IMR-90 (cell line): ENCODE measurements at regions not wholly inside any gene's neighbourhood (a gene's known extent, or its start where the extent isn't known, plus 50 kb on each side); places are given as distances from the start of the nearest gene placed in this dataset.

Source experiments
- ATAC-seq: fragments of 200-7000 bp; cut with Tn5 transposase; 2 replicates; pipeline ENCODE4 v1.9.1; 2020; ENCODE audit warnings: low read depth, mild to moderate bottlenecking, moderate library complexity
- BruUV-seq: library from RNA; stranded (reverse); fragments of 400-500 nt; replicated peaks from 2 replicates; lab custom pipeline; 2021; lab: Mats Ljungman, UMichigan
- CTCF ChIA-PET: fragments of 300-600 bp; formaldehyde crosslinking; extraction: SDS; loops from one replicate; lab custom pipeline; 2021; ENCODE audit warnings: antibody characterized with exemption; lab: Yijun Ruan, JAX
- POLR2A ChIA-PET: fragments of 300-600 bp; sonication (Branson Sonifier 250); formaldehyde crosslinking; loops from one replicate; lab custom pipeline; 2022; ENCODE audit warnings: antibody characterized with exemption; ENCODE audit not compliant: unreplicated experiment; lab: Charles Lee
- DNase-seq: peaks from one replicate; pipeline ENCODE4 v3.0.0; 2013
- H2AFZ ChIP-seq: replicated peaks from 2 replicates; pipeline ENCODE3; 2013; ENCODE audit warnings: low read length, mild to moderate bottlenecking; ENCODE audit not compliant: poor library complexity
- H2AK5ac ChIP-seq: 2 replicates; pipeline ENCODE4 v1.6.1; 2013; ENCODE audit warnings: low read depth, low read length, inconsistent platforms
- H2AK9ac ChIP-seq: replicated peaks from 2 replicates; pipeline ENCODE3; 2013; ENCODE audit warnings: mild to moderate bottlenecking, low read depth, low read length, moderate library complexity; ENCODE audit not compliant: poor library complexity
- H2BK120ac ChIP-seq: 2 replicates; pipeline ENCODE4 v1.6.1; 2013; ENCODE audit warnings: low read depth, low read length, inconsistent platforms
- H2BK15ac ChIP-seq: 3 replicates; pipeline ENCODE4 v1.6.1; 2013; ENCODE audit warnings: low read depth, low read length, inconsistent platforms
- H2BK20ac ChIP-seq: 2 replicates; pipeline ENCODE4 v1.6.1; 2013; ENCODE audit warnings: low read depth, mild to moderate bottlenecking, inconsistent platforms, low read length, moderate library complexity
- H2BK5ac ChIP-seq: 2 replicates; pipeline ENCODE4 v1.6.1; 2013; ENCODE audit warnings: mild to moderate bottlenecking, low read depth, low read length, inconsistent platforms; ENCODE audit not compliant: poor library complexity, severe bottlenecking
- H3K14ac ChIP-seq: replicated peaks from 2 replicates; pipeline ENCODE4 v1.6.1; 2013; ENCODE audit warnings: low read depth, low read length, inconsistent platforms
- H3K18ac ChIP-seq: 2 replicates; pipeline ENCODE4 v1.6.1; 2013; ENCODE audit warnings: low read depth, low read length, control low read depth
- H3K23ac ChIP-seq: 2 replicates; pipeline ENCODE4 v1.6.1; 2013; ENCODE audit warnings: low read depth, low read length, inconsistent platforms
- H3K27ac ChIP-seq: 2 replicates; pipeline ENCODE4 v1.5.1; 2013; ENCODE audit warnings: mild to moderate bottlenecking, control low read depth, low read length; ENCODE audit not compliant: insufficient read depth
- H3K27me3 ChIP-seq: 2 replicates; pipeline ENCODE4 v1.6.1; 2013; ENCODE audit warnings: low read length; ENCODE audit not compliant: control insufficient read depth, insufficient read depth
- H3K36me3 ChIP-seq: 2 replicates; pipeline ENCODE4 v1.6.1; 2013; ENCODE audit warnings: low read length, mixed read lengths; ENCODE audit not compliant: control insufficient read depth, insufficient read depth
- H3K4ac ChIP-seq: 2 replicates; pipeline ENCODE4 v1.6.1; 2013; ENCODE audit warnings: low read depth, low read length, inconsistent platforms
- H3K4me1 ChIP-seq: 2 replicates; pipeline ENCODE4 v1.6.1; 2013; ENCODE audit warnings: low read length, mixed read lengths; ENCODE audit not compliant: control insufficient read depth, insufficient read depth
- H3K4me2 ChIP-seq: 2 replicates; pipeline ENCODE4 v1.6.1; 2013; ENCODE audit warnings: low read depth, mild to moderate bottlenecking, control low read depth, low read length, moderate library complexity
- H3K4me3 ChIP-seq: 2 replicates; pipeline ENCODE4 v1.5.1; 2013; ENCODE audit warnings: low read depth, mild to moderate bottlenecking, control low read depth, low read length, moderate library complexity; ENCODE audit not compliant: insufficient read depth
- H3K56ac ChIP-seq: 2 replicates; pipeline ENCODE4 v1.6.1; 2013; ENCODE audit warnings: low read length, inconsistent platforms; ENCODE audit not compliant: insufficient read depth; ENCODE audit errors: extremely low read depth
- H3K79me1 ChIP-seq, 2 experiments: 2 replicates each; pipeline ENCODE4 v1.6.1; 2013; ENCODE audit warnings: low read length in 2 of 2, inconsistent platforms in 1 of 2, low read depth in 1 of 2
- H3K9ac ChIP-seq: 2 replicates; pipeline ENCODE4 v1.6.1; 2013; ENCODE audit warnings: low read depth, low read length, control low read depth
- H3K9me1 ChIP-seq: 2 replicates; pipeline ENCODE4 v1.6.1; 2013; ENCODE audit warnings: low read length, inconsistent platforms; ENCODE audit not compliant: insufficient read depth
- H3K9me3 ChIP-seq: 2 replicates; pipeline ENCODE4 v1.6.1; 2013; ENCODE audit warnings: low read length; ENCODE audit not compliant: control insufficient read depth, insufficient read depth
- H4K20me1 ChIP-seq: 2 replicates; pipeline ENCODE4 v1.6.1; 2013; ENCODE audit warnings: low read length, inconsistent platforms; ENCODE audit not compliant: insufficient read depth
- H4K5ac ChIP-seq: 2 replicates; pipeline ENCODE4 v1.6.1; 2013; ENCODE audit warnings: mild to moderate bottlenecking, low read depth, low read length, control low read depth
- H4K8ac ChIP-seq, 2 experiments: 2 replicates each; pipeline ENCODE4 v1.6.1; 2013; ENCODE audit warnings: low read depth in 2 of 2, low read length in 2 of 2, control low read depth in 1 of 2, inconsistent platforms in 1 of 2
- H4K91ac ChIP-seq: 2 replicates; pipeline ENCODE4 v1.6.1; 2013; ENCODE audit warnings: low read depth, low read length, inconsistent platforms; ENCODE audit not compliant: insufficient read depth
- BHLHE40 ChIP-seq: fragments of 150-350 bp; IDR thresholded peaks from 2 replicates; pipeline ENCODE4 v1.6.1; 2016; ENCODE audit warnings: mild to moderate bottlenecking, low read depth, low read length
- CEBPB ChIP-seq: IDR thresholded peaks from 2 replicates; pipeline ENCODE4 v1.6.1; 2012; ENCODE audit warnings: low read depth, low read length, improper control_type of control experiment
- CHD1 ChIP-seq: IDR thresholded peaks from 2 replicates; pipeline ENCODE4 v1.6.1; 2012; ENCODE audit warnings: low read depth, low read length, improper control_type of control experiment
- FOS ChIP-seq: fragments of 150-350 bp; IDR thresholded peaks from 2 replicates; pipeline ENCODE4 v1.6.1; 2016; ENCODE audit warnings: low read depth, low read length
- MAFK ChIP-seq: IDR thresholded peaks from 2 replicates; pipeline ENCODE4 v1.6.1; 2012; ENCODE audit warnings: low read depth, low read length, improper control_type of control experiment
- MAZ ChIP-seq: IDR thresholded peaks from 2 replicates; pipeline ENCODE4 v1.6.1; 2012; ENCODE audit warnings: low read depth, mild to moderate bottlenecking, low read length, improper control_type of control experiment, moderate library complexity, borderline replicate concordance
- MXI1 ChIP-seq: IDR thresholded peaks from 2 replicates; pipeline ENCODE4 v1.6.1; 2012; ENCODE audit warnings: low read depth, mild to moderate bottlenecking, low read length, moderate library complexity, borderline replicate concordance
- NFE2L2 ChIP-seq: fragments of 150-350 bp; IDR thresholded peaks from 2 replicates; pipeline ENCODE4 v1.6.1; 2016; ENCODE audit warnings: low read depth, mild to moderate bottlenecking, low read length
- POLR2A ChIP-seq: IDR thresholded peaks from 2 replicates; pipeline ENCODE4 v1.6.1; 2012; ENCODE audit warnings: mild to moderate bottlenecking, low read depth, low read length
- RAD21 ChIP-seq: IDR thresholded peaks from 2 replicates; pipeline ENCODE4 v1.6.1; 2012; ENCODE audit warnings: low read length, improper control_type of control experiment
- RCOR1 ChIP-seq: IDR thresholded peaks from 2 replicates; pipeline ENCODE4 v1.6.1; 2012; ENCODE audit warnings: mild to moderate bottlenecking, low read length, improper control_type of control experiment; ENCODE audit not compliant: insufficient replicate concordance
- RFX5 ChIP-seq: IDR thresholded peaks from 2 replicates; pipeline ENCODE4 v1.8.0; 2012; ENCODE audit warnings: low read depth, mild to moderate bottlenecking, low read length, moderate library complexity
- SMC3 ChIP-seq: fragments of 150-350 bp; IDR thresholded peaks from 2 replicates; pipeline ENCODE4 v1.6.1; 2016; ENCODE audit warnings: low read depth, mild to moderate bottlenecking, antibody characterized with exemption, low read length, moderate library complexity
- WGBS, 2 experiments: methylation state at CpG; one replicate each; pipeline versions ENCODE4 v1.1.5 to v1.1.7; 2013; ENCODE audit warnings: missing lambda C conversion rate in 2 of 2; ENCODE audit not compliant: insufficient read length in 1 of 2; ENCODE audit errors: extremely low coverage in 2 of 2; 5-methylcytosine and 5-hydroxymethylcytosine counted together
- dilution Hi-C: fragments of 300-500 bp; cut with HindIII; formaldehyde crosslinking; loops from one replicate; pipeline ENCODE4 v1.14.3; 2018; ENCODE audit warnings: low sequenced_read_pairs; ENCODE audit not compliant: unreplicated experiment
- in situ Hi-C: fragments of 300-500 bp; cut with MboI; formaldehyde crosslinking; loops from 3 replicates; pipeline ENCODE4 v1.14.3; 2019; ENCODE audit warnings: low sequenced_read_pairs, inconsistent platforms, mixed read lengths
- intact Hi-C: fragments of 100-400 bp; cut with micrococcal nuclease; formaldehyde crosslinking; loops from 2 replicates; pipeline ENCODE4 v1.10.0; 2022
- TF ChIP-seq, protein P1 (sequence below): fragments of 150-350 bp; IDR thresholded peaks from 2 replicates; pipeline ENCODE4 v1.6.1; 2017; ENCODE audit warnings: mild to moderate bottlenecking, antibody characterized with exemption, low read length, low read depth
- TF ChIP-seq, protein P2 (sequence below): fragments of 150-350 bp; IDR thresholded peaks from 2 replicates; pipeline ENCODE4 v1.6.1; 2016; ENCODE audit warnings: low read depth, mild to moderate bottlenecking, low read length, moderate library complexity, borderline replicate concordance
- TF ChIP-seq, protein P3 (sequence below): conservative IDR thresholded peaks from 2 replicates; pipeline ENCODE4 v1.5.1; 2012; ENCODE audit warnings: mild to moderate bottlenecking, low read depth, low read length, improper control_type of control experiment

DNA sequence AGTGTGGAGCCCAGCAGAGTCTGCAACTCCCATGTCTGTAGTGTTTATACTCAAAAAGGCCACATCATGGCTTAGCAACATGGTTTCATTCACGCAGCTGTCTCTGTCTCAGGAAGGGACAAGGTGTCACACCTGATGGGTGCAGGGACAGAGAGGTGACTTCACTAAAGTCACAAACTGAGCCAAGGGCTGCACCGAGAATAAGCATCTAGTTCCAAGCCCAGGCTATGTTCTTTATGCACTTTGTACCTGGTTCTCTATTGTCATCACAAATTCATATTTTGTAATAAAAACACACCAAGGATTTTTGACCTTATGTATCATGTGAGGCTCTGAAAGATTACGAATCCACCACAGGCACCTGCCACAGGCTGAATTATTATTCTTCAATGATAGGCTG lies 64.9 kb upstream of the STK32A start:
- Histone ChIP-seq H4K5ac (no peak overlapping the region), H2BK15ac (no peak overlapping the region), H2BK20ac (no peak overlapping the region), H2AK5ac (no peak overlapping the region), H3K27ac (no peak overlapping the region), H4K91ac (no peak overlapping the region), H3K9me1 (no peaks in the 10 kb centered on the region), H3K9me3 (no peaks in the 10 kb centered on the region), H3K4me3 (no peak overlapping the region), H3K79me1 (no peaks in the 10 kb centered on the region), H2BK120ac (no peak overlapping the region), H2AFZ (no peak overlapping the region), H3K9ac (no peak overlapping the region), H3K18ac (no peak overlapping the region), H2AK9ac (no peak overlapping the region), H3K4ac (no peak overlapping the region), H4K20me1 (no peaks in the 10 kb centered on the region), H3K56ac (no peak overlapping the region), H3K36me3 (no peaks in the 10 kb centered on the region), H3K23ac (no peak overlapping the region), H3K4me1 (no peaks in the 10 kb centered on the region), H3K27me3 (no peaks in the 10 kb centered on the region), H2BK5ac (no peak overlapping the region), H4K8ac (no peak overlapping the region), H3K4me2 (no peak overlapping the region), H3K14ac (no peak overlapping the region)
- no TSS peak for BruUV-seq
- TF ChIP-seq MXI1 (no peak), MAZ (no peak), POLR2A (no peak), CEBPB (no peak), CHD1 (no peak), BHLHE40 (no peak), FOS (no peak), RAD21 (no peak), SMC3 (no peak), NFE2L2 (no peak), RCOR1 (no peak), MAFK (no peak), RFX5 (no peak)
- TF ChIP-seq, protein P1, sequence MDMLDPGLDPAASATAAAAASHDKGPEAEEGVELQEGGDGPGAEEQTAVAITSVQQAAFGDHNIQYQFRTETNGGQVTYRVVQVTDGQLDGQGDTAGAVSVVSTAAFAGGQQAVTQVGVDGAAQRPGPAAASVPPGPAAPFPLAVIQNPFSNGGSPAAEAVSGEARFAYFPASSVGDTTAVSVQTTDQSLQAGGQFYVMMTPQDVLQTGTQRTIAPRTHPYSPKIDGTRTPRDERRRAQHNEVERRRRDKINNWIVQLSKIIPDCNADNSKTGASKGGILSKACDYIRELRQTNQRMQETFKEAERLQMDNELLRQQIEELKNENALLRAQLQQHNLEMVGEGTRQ, result no peak
- TF ChIP-seq, protein P2, sequence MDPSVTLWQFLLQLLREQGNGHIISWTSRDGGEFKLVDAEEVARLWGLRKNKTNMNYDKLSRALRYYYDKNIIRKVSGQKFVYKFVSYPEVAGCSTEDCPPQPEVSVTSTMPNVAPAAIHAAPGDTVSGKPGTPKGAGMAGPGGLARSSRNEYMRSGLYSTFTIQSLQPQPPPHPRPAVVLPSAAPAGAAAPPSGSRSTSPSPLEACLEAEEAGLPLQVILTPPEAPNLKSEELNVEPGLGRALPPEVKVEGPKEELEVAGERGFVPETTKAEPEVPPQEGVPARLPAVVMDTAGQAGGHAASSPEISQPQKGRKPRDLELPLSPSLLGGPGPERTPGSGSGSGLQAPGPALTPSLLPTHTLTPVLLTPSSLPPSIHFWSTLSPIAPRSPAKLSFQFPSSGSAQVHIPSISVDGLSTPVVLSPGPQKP, result no peak
- TF ChIP-seq, protein P3, sequence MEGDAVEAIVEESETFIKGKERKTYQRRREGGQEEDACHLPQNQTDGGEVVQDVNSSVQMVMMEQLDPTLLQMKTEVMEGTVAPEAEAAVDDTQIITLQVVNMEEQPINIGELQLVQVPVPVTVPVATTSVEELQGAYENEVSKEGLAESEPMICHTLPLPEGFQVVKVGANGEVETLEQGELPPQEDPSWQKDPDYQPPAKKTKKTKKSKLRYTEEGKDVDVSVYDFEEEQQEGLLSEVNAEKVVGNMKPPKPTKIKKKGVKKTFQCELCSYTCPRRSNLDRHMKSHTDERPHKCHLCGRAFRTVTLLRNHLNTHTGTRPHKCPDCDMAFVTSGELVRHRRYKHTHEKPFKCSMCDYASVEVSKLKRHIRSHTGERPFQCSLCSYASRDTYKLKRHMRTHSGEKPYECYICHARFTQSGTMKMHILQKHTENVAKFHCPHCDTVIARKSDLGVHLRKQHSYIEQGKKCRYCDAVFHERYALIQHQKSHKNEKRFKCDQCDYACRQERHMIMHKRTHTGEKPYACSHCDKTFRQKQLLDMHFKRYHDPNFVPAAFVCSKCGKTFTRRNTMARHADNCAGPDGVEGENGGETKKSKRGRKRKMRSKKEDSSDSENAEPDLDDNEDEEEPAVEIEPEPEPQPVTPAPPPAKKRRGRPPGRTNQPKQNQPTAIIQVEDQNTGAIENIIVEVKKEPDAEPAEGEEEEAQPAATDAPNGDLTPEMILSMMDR, result no peak
- dilution Hi-C loops (no loop called here), in situ Hi-C loops (no loop called here), intact Hi-C loops (no loop called here)
- CTCF ChIA-PET, result no interaction called here
- ATAC-seq (no peak), DNase-seq (no peak)
- WGBS, 2 experiments, result no CpG with 5 or more reads among the region's 3 CpGs
- POLR2A ChIA-PET, result no interaction called here
